ENCODE measurements at regions not wholly inside any gene's neighbourhood (a gene's known extent, or its start where the extent isn't known, plus 50 kb on each side); places are given as distances from the start of the nearest gene placed in this dataset.

DNA sequence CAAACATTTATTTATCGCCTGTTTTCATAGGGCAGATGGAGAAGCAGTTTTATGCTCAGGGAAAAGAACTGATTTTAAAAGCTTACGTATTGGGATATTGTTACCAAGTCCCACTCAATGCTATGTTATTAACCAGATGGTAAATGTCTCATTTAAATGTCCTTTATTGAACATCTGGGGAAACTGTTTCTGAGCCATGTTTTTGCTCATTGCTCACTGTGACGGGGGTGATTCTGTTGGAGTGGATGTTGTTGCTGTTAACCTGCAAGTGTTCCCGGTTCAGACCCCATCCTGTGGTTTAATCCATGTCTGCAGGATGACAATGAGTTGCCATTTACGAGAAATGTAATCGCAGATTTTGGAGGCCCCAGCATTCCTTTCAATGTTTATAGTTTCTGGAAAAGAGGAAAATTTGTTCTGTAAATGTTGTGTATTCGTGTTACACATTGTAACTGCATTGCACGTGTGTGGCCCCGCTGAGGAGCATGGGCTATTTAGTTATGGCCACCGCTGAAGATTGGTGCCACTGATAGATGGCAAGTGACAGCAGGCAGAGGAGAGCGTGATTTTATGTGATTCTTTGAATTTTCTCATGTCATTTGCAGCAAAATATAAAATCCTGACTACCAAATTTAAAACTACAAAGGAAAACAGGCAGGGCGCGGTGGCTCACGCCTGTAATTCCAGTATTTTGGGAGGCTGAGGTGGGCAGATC lies 174.8 kb upstream of the COPS8 start:
- intact Hi-C loops (cut with micrococcal nuclease) = no loop called here
- no peaks in the 10 kb centered on the region for H3K9me3 ChIP-seq (replicated peaks; ENCODE audit: control insufficient read depth, insufficient read depth, low read depth, low read length)
- no peak overlapping the region for H3K27ac ChIP-seq (ENCODE audit: extremely low read depth, low read depth, low read length)
- no peak overlapping the region for H3K4me3 ChIP-seq
- peaks cover 0 to 28% of the 10 kb centered on the region in 2 experiments; a peak in 2 of 5 replicates for H3K27me3 ChIP-seq (ENCODE audit: control insufficient read depth in 2 of 2, insufficient read depth in 2 of 2, low read length in 2 of 2)
- BruUV-seq (replicated peaks) = no TSS peak
- H3K9ac ChIP-seq (ENCODE audit: insufficient read depth in 1 of 2, low read depth in 2 of 2, low read length in 2 of 2) = no peak overlapping the region
- FAIRE-seq = no peak
- ATAC-seq = no peak
- no peak overlapping the region for H3K4me2 ChIP-seq (ENCODE audit: insufficient read depth, low read length)
- TF ChIP-seq TCFL5 (CRISPR knock-in tag; conservative IDR thresholded peaks at IDR 0.05) (no peak), ZNF76 (CRISPR knock-in tag; IDR thresholded peaks at IDR 0.05; ENCODE audit: borderline replicate concordance) (no peak), KDM5B (IDR thresholded peaks at IDR 0.05; ENCODE audit: insufficient replicate concordance, low read depth, low read length) (no peak), ASH1L (IDR thresholded peaks at IDR 0.05; ENCODE audit: borderline replicate concordance, low read depth, partially characterized antibody) (no peak), ZFP1 (CRISPR knock-in tag; IDR thresholded peaks at IDR 0.05) (no peak)
- ChIA-PET CTCF (ENCODE audit: low intra/inter-chr PET ratio) (no interaction called here), POLR2A (no interaction called here)
- H3K79me2 ChIP-seq (ENCODE audit: control insufficient read depth, insufficient read depth, low read length) = no peaks in the 10 kb centered on the region
- no peaks in the 10 kb centered on the region for H3K36me3 ChIP-seq (ENCODE audit: control insufficient read depth, insufficient read depth, low read length)
- no peaks in the 10 kb centered on the region for H3K4me1 ChIP-seq (replicated peaks in 1 of 2; ENCODE audit: control insufficient read depth in 2 of 2, insufficient read depth in 2 of 2, low read length in 2 of 2)
- in situ Hi-C loops (cut with MboI) = no loop called here
- no peak for DNase-seq (ENCODE audit: extremely low read depth in 1 of 4, low spot score in 3 of 4)
- H2AFZ ChIP-seq (ENCODE audit: low read depth, low read length) = no peak overlapping the region
- WGBS (ENCODE audit: insufficient coverage, low coverage, missing lambda C conversion rate) = 0% methylated on average over 14 of the region's 14 CpGs
- H3K9me1 ChIP-seq (ENCODE audit: control insufficient read depth, insufficient read depth, low read length) = no peaks in the 10 kb centered on the region
- H4K20me1 ChIP-seq (replicated peaks; ENCODE audit: control insufficient read depth, insufficient read depth, low read length) = no peaks in the 10 kb centered on the region

Measured in K562 (cell line).